Neutrophil (primary cell): ENCODE measurements at regions not wholly inside any gene's neighbourhood (a gene's known extent, or its start where the extent isn't known, plus 50 kb on each side); places are given as distances from the start of the nearest gene placed in this dataset.

Experiments used
- H3K27ac ChIP-seq: fragments of 200-600 bp; sonication (generic); 2 replicates; pipeline ENCODE4 v1.5.1; 2016; ENCODE audit warnings: mild to moderate bottlenecking, moderate library complexity
- H3K27me3 ChIP-seq: fragments of 200-600 bp; sonication (generic); 2 replicates; pipeline ENCODE4 v1.6.0; 2016; ENCODE audit warnings: mild to moderate bottlenecking
- H3K36me3 ChIP-seq: fragments of 200-600 bp; sonication (generic); 2 replicates; pipeline ENCODE4 v1.5.1; 2017
- H3K4me1 ChIP-seq, 2 experiments: fragments of 200-600 bp in 1 of 2; sonication (generic) in 1 of 2; 1 replicate in 1 of 2; 2 replicates in 1 of 2; pipeline versions ENCODE4 v1.5.1 to v1.6.1; 2013 to 2016; ENCODE audit warnings: low read depth in 1 of 2, low read length in 1 of 2, mild to moderate bottlenecking in 1 of 2, moderate library complexity in 1 of 2; ENCODE audit not compliant: control insufficient read depth in 1 of 2, insufficient read depth in 1 of 2
- H3K4me3 ChIP-seq, 2 experiments: fragments of 200-600 bp in 1 of 2; sonication (generic) in 1 of 2; 1 replicate in 1 of 2; 2 replicates in 1 of 2; pipeline ENCODE4 v1.5.1; 2013 to 2016; ENCODE audit warnings: low read depth in 1 of 2, low read length in 1 of 2, mild to moderate bottlenecking in 1 of 2, moderate library complexity in 1 of 2
- H3K9me3 ChIP-seq: fragments of 200-600 bp; sonication (generic); 2 replicates; pipeline ENCODE4 v1.5.1; 2016
- TF ChIP-seq, protein P1 (sequence below): fragments of 200-600 bp; sonication (generic); IDR thresholded peaks from 2 replicates; pipeline ENCODE4 v1.5.1; 2016; ENCODE audit warnings: antibody characterized with exemption

- H3K4me1 ChIP-seq: no peaks in the 10 kb centered on the region
- no peaks in the 10 kb centered on the region for H3K36me3 ChIP-seq
- H3K4me3 ChIP-seq: no peak overlapping the region
- no peaks in the 10 kb centered on the region for H3K9me3 ChIP-seq
- H3K27me3 ChIP-seq: no peaks in the 10 kb centered on the region
- TF ChIP-seq, protein P1, sequence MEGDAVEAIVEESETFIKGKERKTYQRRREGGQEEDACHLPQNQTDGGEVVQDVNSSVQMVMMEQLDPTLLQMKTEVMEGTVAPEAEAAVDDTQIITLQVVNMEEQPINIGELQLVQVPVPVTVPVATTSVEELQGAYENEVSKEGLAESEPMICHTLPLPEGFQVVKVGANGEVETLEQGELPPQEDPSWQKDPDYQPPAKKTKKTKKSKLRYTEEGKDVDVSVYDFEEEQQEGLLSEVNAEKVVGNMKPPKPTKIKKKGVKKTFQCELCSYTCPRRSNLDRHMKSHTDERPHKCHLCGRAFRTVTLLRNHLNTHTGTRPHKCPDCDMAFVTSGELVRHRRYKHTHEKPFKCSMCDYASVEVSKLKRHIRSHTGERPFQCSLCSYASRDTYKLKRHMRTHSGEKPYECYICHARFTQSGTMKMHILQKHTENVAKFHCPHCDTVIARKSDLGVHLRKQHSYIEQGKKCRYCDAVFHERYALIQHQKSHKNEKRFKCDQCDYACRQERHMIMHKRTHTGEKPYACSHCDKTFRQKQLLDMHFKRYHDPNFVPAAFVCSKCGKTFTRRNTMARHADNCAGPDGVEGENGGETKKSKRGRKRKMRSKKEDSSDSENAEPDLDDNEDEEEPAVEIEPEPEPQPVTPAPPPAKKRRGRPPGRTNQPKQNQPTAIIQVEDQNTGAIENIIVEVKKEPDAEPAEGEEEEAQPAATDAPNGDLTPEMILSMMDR: no peak
- H3K27ac ChIP-seq: no peak overlapping the region
Measured at GRCh38 chr7:80063834-80064233, 70.8 kb upstream of the GNAI1 start.

GRCh38 chr7:80060218-80060806, 74.3 kb upstream of the GNAI1 start:
- Histone ChIP-seq H3K9me3 (no peaks in the 10 kb centered on the region), H3K4me3 (no peak overlapping the region), H3K36me3 (no peaks in the 10 kb centered on the region), H3K27me3 (no peaks in the 10 kb centered on the region), H3K27ac (no peak overlapping the region), H3K4me1 (no peaks in the 10 kb centered on the region)
- TF ChIP-seq, protein P1: no peak

GRCh38 chr7:80057488-80057887, 77.1 kb upstream of the GNAI1 start:
- no peaks in the 10 kb centered on the region for H3K27me3 ChIP-seq
- TF ChIP-seq, protein P1: no peak
- H3K4me3 ChIP-seq: no peak overlapping the region
- H3K9me3 ChIP-seq: no peaks in the 10 kb centered on the region
- no peaks in the 10 kb centered on the region for H3K36me3 ChIP-seq
- H3K27ac ChIP-seq: no peak overlapping the region
- H3K4me1 ChIP-seq: no peaks in the 10 kb centered on the region

- H3K27ac ChIP-seq: no peak overlapping the region
- no peaks in the 10 kb centered on the region for H3K36me3 ChIP-seq
- no peaks in the 10 kb centered on the region for H3K9me3 ChIP-seq
- H3K4me3 ChIP-seq: no peak overlapping the region
- TF ChIP-seq, protein P1: no peak
- no peaks in the 10 kb centered on the region for H3K4me1 ChIP-seq
- no peaks in the 10 kb centered on the region for H3K27me3 ChIP-seq
Measured at GRCh38 chr7:80054356-80054755, 80.3 kb upstream of the GNAI1 start.

DNA sequence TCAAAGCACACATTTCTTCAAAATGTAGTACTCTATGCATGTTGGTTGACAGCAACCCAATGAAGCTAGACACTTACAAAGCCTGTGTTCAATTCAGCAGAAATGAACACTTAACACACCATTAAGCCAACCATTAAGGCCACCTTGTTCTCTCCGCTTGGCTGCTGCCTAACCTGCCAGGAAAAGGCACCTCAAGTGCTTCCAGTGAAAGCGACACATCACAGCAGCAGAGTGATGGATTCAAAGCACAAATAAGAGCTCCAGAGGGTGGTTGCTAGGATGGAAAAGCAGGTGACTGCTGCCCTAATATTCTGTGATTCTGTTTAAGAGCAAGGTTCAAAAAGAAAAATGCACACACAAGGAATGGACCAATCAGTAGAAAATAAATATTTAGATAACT, 81.5 kb upstream of the GNAI1 start:
- Histone ChIP-seq H3K4me3 (no peak overlapping the region), H3K36me3 (no peaks in the 10 kb centered on the region), H3K27ac (no peak overlapping the region), H3K27me3 (no peaks in the 10 kb centered on the region), H3K9me3 (no peaks in the 10 kb centered on the region), H3K4me1 (no peaks in the 10 kb centered on the region)
- TF ChIP-seq, protein P1: no peak
